Transverse colon (tissue), 4 donors: ENCODE measurements at regions not wholly inside any gene's neighbourhood (a gene's known extent, or its start where the extent isn't known, plus 50 kb on each side); places are given as distances from the start of the nearest gene placed in this dataset.

Experiments used
- DNase-seq: peaks from one replicate; pipeline ENCODE4 v3.0.0-alpha.2; 2019
- H3K27ac ChIP-seq, 4 donors: fragments of 200-600 bp; sonication (generic); 2 replicates each; pipeline ENCODE4 v1.5.1; 2016 to 2018; ENCODE audit warnings: inconsistent platforms in 4 of 4
- H3K27me3 ChIP-seq: fragments of 200-600 bp; sonication (generic); 2 replicates; pipeline ENCODE4 v1.5.1; 2017; ENCODE audit warnings: inconsistent platforms
- H3K36me3 ChIP-seq, 4 donors: fragments of 200-600 bp; sonication (generic); 2 replicates each; pipeline ENCODE4 v1.5.1; 2017 to 2019; ENCODE audit warnings: inconsistent platforms in 4 of 4
- H3K4me1 ChIP-seq, 4 donors: fragments of 200-600 bp; sonication (generic); 2 replicates each; pipeline ENCODE4 v1.5.1; 2017 to 2020; ENCODE audit warnings: inconsistent platforms in 4 of 4
- H3K4me3 ChIP-seq, 4 donors: fragments of 200-600 bp; sonication (generic); 1 replicate in 1 of 4; 2 replicates in 3 of 4; pipeline versions ENCODE4 v1.5.1 to v1.6.1; 2017 to 2019; ENCODE audit warnings: inconsistent platforms in 4 of 4
- H3K9me3 ChIP-seq, 2 donors: fragments of 200-600 bp; sonication (generic); 2 replicates each; pipeline ENCODE4 v1.5.1; 2017 to 2019; ENCODE audit warnings: inconsistent platforms in 2 of 2
- EP300 ChIP-seq: sonication (generic); formaldehyde crosslinking; IDR thresholded peaks from one replicate; pipeline ENCODE4 v1.6.1; 2017; ENCODE audit warnings: antibody characterized with exemption, low read depth
- POLR2A ChIP-seq: fragments of 450-650 bp; IDR thresholded peaks from one replicate; pipeline ENCODE4 v1.6.1; 2016; ENCODE audit warnings: antibody characterized with exemption, mild to moderate bottlenecking, moderate library complexity
- POLR2AphosphoS5 ChIP-seq, 3 donors: sonication (generic); formaldehyde crosslinking; IDR thresholded peaks; one replicate each; pipeline ENCODE4 v1.6.1; 2016; ENCODE audit warnings: antibody characterized with exemption in 3 of 3
- WGBS, 2 donors: methylation state at CpG; one replicate each; pipeline ENCODE4 v1.1.5; 2018; ENCODE audit warnings: low coverage in 1 of 2; 5-methylcytosine and 5-hydroxymethylcytosine counted together
- in situ Hi-C, 4 donors: fragments of 200-750 bp; cut with MboI; loops; one replicate each; pipeline versions ENCODE4 v1.15.0 to v1.15.1; 2017; ENCODE audit warnings: low sequenced_read_pairs in 3 of 4, low pct_ligation_motif_present in 1 of 4, low pct_unique_long_range_greater_than_20kb in 1 of 4
- intact Hi-C: fragments of 100-400 bp; cut with DNase I; formaldehyde crosslinking; loops from one replicate; pipeline ENCODE4 v1.15.1; 2023; ENCODE audit warnings: low total_unique reads
- TF ChIP-seq, protein P1 (sequence below), 5 experiments: fragments of 200-600 bp in 3 of 5; fragments of 450-650 bp in 2 of 5; sonication (generic) in 3 of 5; IDR thresholded peaks; 1 replicate in 2 of 5; 2 replicates in 3 of 5; pipeline ENCODE4 v1.5.1; 2016 to 2017; ENCODE audit warnings: antibody characterized with exemption in 5 of 5, inconsistent platforms in 3 of 5, mild to moderate bottlenecking in 2 of 5, moderate library complexity in 1 of 5

DNA sequence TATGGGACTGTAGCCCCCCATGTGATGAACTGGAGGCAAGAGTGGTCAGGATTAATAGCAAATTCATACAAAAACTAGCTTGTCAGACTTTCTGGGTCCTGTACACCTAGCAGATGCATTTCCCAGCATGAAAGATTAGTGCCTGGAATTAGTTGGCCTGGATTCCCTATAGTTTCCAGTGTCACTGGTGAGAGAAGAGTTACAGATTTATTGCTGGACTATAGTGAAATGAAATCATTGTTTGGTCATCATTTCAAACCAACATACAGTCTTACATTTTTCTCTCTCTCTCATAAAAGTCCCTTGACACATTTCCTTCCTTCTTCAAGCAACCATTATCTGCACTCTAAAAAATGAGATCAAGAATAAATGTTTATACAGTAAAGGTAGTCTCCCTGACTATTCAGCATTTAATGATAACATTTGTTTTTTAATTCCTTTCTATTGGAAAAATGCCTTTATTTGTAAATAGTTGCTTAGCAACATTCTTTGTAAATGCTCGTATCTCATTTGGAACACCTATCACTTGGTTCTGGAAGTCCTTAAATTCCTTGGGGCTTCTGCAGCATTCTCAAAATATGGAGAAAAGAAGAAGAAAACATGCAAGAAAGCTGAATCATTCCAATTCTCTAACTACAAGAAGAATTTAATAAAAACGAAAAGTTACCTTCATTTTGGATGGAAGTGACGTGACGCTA, 144.4 kb downstream of the MREG start:
- intact Hi-C loops (no loop called here), in situ Hi-C loops (no loop called here)
- TF ChIP-seq, protein P1, sequence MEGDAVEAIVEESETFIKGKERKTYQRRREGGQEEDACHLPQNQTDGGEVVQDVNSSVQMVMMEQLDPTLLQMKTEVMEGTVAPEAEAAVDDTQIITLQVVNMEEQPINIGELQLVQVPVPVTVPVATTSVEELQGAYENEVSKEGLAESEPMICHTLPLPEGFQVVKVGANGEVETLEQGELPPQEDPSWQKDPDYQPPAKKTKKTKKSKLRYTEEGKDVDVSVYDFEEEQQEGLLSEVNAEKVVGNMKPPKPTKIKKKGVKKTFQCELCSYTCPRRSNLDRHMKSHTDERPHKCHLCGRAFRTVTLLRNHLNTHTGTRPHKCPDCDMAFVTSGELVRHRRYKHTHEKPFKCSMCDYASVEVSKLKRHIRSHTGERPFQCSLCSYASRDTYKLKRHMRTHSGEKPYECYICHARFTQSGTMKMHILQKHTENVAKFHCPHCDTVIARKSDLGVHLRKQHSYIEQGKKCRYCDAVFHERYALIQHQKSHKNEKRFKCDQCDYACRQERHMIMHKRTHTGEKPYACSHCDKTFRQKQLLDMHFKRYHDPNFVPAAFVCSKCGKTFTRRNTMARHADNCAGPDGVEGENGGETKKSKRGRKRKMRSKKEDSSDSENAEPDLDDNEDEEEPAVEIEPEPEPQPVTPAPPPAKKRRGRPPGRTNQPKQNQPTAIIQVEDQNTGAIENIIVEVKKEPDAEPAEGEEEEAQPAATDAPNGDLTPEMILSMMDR (IDR thresholded peaks at IDR 0.05): no peak
- TF ChIP-seq POLR2AphosphoS5 (IDR thresholded peaks at IDR 0.05): no peak
- TF ChIP-seq POLR2A: no peak
- TF ChIP-seq EP300: no peak
- no peaks in the 10 kb centered on the region for H3K4me1 ChIP-seq
- no peak overlapping the region for H3K27ac ChIP-seq
- H3K27me3 ChIP-seq: no peaks in the 10 kb centered on the region
- H3K36me3 ChIP-seq: no peaks in the 10 kb centered on the region
- no peaks in the 10 kb centered on the region for H3K9me3 ChIP-seq
- 74 to 88% methylated on average over 4 of the region's 4 CpGs for WGBS, 2 donors
- no peak overlapping the region for H3K4me3 ChIP-seq
- no peak for DNase-seq

DNA sequence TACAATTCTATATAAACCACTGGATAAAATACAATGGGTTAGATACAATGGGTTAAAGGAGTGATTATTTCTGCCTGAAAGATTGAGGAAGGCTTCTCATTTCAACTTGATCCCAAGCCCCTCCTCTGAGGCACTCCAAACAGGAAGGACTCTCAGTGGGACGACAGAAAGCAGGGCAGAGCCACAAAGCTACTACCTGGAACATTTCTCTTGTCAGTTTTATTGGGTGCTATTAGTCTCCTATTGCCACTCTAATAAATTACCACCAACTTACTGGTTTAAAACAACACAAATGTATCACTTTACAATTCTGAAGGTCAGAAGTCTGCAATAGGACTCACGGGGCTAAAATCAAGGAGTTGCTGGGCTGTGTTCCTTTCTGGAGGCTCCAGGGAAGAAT, 146.7 kb downstream of the MREG start:
- no peak for DNase-seq
- TF ChIP-seq EP300 (no peak), POLR2A (no peak), POLR2AphosphoS5 (IDR thresholded peaks at IDR 0.05) (no peak)
- TF ChIP-seq, protein P1 (IDR thresholded peaks at IDR 0.05): no peak
- no peak overlapping the region for H3K27ac ChIP-seq
- H3K9me3 ChIP-seq: no peaks in the 10 kb centered on the region
- no peak overlapping the region for H3K4me3 ChIP-seq
- no peaks in the 10 kb centered on the region for H3K4me1 ChIP-seq
- intact Hi-C loops (no loop called here), in situ Hi-C loops (no loop called here)
- 20 to 52% methylated on average over 1 to 2 of the region's 2 CpGs for WGBS, 2 donors
- no peaks in the 10 kb centered on the region for H3K36me3 ChIP-seq
- no peaks in the 10 kb centered on the region for H3K27me3 ChIP-seq

DNA sequence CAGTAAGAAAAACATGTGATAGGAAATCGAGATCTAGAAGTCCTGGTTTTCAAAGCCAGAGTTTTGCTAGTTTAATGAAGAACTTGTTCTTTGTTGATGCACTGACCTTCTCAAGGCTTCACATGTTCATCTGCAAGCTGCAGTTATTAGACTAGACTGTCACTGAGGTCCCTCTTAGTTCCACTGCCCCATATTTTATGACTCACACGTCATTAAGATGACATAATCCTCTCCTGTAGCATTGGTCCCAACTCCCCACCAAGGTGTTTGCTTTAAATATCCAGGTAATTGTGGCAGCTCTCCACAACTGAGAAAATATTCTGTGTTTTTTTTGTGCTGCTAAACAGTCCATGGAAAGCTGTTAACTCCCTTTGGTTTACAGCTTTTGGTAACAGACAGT, 149.7 kb downstream of the MREG start:
- in situ Hi-C loops: no loop called here
- Histone ChIP-seq H3K27me3 (no peaks in the 10 kb centered on the region), H3K4me1 (peaks cover 0 to 3% (median 0%) of the 10 kb centered on the region in 4 donors), H3K4me3 (no peak overlapping the region), H3K36me3 (no peaks in the 10 kb centered on the region), H3K27ac (no peak overlapping the region), H3K9me3 (no peaks in the 10 kb centered on the region)
- 35% methylated on average over 2 of the region's 2 CpGs for WGBS, 2 donors
- no peak for DNase-seq
- TF ChIP-seq, protein P1 (IDR thresholded peaks at IDR 0.05): no peak
- TF ChIP-seq POLR2AphosphoS5 (IDR thresholded peaks at IDR 0.05): no peak
- TF ChIP-seq POLR2A: no peak
- no peak for TF ChIP-seq EP300
- intact Hi-C loops: no loop called here

DNA sequence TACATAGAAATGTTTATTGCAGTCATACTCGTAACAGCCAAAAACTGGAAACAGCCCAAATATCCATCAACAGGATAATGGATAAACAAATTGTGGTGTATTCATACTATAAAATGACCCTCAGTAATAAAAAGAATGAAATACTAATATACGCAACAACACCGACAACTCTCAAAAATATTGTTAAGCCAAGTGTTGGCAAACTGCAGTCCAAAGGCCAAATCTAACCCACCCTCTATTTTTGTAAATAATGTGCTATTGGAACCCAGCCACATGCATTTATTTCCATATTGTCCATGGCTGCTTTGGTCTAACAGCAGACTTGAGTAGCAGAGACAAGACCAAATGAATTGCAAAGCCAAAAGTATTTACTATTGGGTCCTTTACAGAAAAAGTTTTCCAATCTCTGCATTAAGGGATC, 151.0 kb downstream of the MREG start:
- intact Hi-C loops (no loop called here), in situ Hi-C loops (no loop called here)
- Histone ChIP-seq H3K9me3 (no peaks in the 10 kb centered on the region), H3K36me3 (no peaks in the 10 kb centered on the region), H3K4me3 (no peak overlapping the region), H3K4me1 (peaks cover 0 to 3% (median 0%) of the 10 kb centered on the region in 4 donors), H3K27ac (no peak overlapping the region), H3K27me3 (no peaks in the 10 kb centered on the region)
- DNase-seq: no peak
- TF ChIP-seq, protein P1 (IDR thresholded peaks at IDR 0.05): no peak
- TF ChIP-seq POLR2A (no peak), POLR2AphosphoS5 (IDR thresholded peaks at IDR 0.05) (no peak), EP300 (no peak)
- 56 to 58% methylated on average over 3 of the region's 3 CpGs for WGBS, 2 donors
